Fibroblast of pulmonary artery (primary cell): ENCODE measurements at regions not wholly inside any gene's neighbourhood (a gene's known extent, or its start where the extent isn't known, plus 50 kb on each side); places are given as distances from the start of the nearest gene placed in this dataset.
A peak's percentile ranks its signal among the peaks of the same experiment; 100 is the strongest.

Experiments
- DNase-seq: peaks from one replicate; pipeline ENCODE4 v3.0.0-alpha.2; 2010; ENCODE audit warnings: low read depth
- H3K4me3 ChIP-seq: replicated peaks from 2 replicates; pipeline ENCODE4 v1.5.1; 2011; ENCODE audit warnings: low read depth, mild to moderate bottlenecking, control low read depth, low read length, moderate library complexity
- CTCF ChIP-seq: IDR thresholded peaks from 2 replicates; pipeline ENCODE4 v1.5.1; 2011; ENCODE audit warnings: mild to moderate bottlenecking, control low read depth, low read length, inconsistent platforms; ENCODE audit errors: missing control alignments

DNA sequence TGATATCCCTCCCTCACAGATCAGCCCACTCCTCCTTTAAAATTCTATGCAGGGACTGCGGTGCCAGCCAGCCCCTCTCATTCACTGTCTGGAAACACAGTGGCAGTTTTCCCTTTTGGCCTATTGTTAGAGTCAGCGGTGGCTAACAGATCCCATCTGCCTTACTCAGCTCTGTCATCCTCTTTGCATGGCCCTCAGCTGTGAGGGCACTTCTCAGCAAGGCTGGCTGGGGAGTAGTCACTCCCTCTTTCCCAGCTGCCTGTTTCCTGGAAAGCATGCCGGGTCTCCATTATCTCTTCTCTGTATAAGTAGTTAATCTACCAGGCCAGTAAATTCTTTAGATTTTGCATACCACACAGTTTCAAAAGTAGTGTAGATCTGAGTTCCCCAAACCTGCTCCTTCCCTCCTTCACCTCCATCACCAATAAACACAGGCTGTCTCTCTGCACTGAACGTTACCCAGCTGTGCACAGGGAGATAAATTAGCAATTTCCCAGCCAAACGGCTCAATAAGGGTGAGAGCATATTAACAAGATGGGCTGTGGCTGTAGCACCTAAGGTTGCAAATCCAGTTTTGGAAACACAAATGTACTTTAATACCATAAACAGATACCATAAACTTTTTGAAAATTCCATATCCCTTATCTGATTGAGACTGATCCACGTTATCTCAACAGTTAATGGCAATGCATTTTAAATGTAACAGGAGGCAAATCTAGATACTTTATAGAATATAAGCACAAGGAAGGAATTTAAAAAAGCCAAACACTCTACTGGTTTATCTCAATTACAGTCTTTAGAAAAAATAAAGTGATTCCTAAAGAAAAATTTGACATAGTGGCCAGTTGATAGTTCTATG lies 229.3 kb downstream of the ANKRD50 start:
- no peak for TF ChIP-seq CTCF
- H3K4me3 ChIP-seq, result no peak overlapping the region
- DNase-seq, result peak; percentile 72

DNA sequence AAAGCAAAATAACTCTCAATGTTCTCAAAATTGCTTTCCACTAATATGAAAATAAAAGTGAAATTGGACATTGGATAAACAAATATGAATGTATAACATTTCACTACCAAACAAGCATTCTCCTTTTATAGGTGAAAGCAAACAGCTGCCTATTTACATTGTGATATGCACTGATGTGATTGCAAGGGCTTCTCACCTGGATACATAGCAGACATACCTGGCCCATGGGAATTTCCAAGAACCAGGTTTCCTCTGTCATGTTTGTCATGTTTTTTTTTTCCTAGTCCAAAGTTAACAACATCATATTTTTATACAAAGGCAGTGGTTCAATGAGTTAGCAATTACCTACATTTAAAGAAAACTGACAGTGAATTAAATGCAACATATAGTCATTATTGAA lies 228.5 kb downstream of the ANKRD50 start:
- no peak for TF ChIP-seq CTCF
- H3K4me3 ChIP-seq, result no peak overlapping the region
- no peak for DNase-seq

GRCh38 chr4:124484940-124485339 lies 227.6 kb downstream of the ANKRD50 start:
- H3K4me3 ChIP-seq, result no peak overlapping the region
- no peak for DNase-seq
- no peak for TF ChIP-seq CTCF

DNA sequence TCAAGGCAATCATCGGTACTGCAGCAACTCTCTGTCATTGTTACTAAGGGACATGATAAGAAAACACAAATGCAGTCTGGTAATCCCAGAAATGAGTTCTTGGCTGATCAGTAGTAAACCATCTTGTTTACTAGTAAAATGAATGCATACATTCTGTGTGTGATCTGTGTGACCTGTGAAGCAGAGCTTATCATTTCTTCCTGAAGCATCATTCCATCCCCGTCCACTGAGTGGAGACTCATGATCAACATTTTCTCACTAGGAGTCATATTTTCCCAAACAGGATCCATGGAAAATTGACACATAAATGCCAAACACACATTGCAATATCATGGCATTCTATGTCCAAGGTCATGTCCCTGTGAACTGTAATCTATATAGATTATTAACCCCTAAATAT lies 226.1 kb downstream of the ANKRD50 start:
- no peak for TF ChIP-seq CTCF
- DNase-seq, result no peak
- no peak overlapping the region for H3K4me3 ChIP-seq

- DNase-seq, result no peak
- no peak for TF ChIP-seq CTCF
- H3K4me3 ChIP-seq, result no peak overlapping the region
Observed at GRCh38 chr4:124487651-124488050, 224.9 kb downstream of the ANKRD50 start.

DNA sequence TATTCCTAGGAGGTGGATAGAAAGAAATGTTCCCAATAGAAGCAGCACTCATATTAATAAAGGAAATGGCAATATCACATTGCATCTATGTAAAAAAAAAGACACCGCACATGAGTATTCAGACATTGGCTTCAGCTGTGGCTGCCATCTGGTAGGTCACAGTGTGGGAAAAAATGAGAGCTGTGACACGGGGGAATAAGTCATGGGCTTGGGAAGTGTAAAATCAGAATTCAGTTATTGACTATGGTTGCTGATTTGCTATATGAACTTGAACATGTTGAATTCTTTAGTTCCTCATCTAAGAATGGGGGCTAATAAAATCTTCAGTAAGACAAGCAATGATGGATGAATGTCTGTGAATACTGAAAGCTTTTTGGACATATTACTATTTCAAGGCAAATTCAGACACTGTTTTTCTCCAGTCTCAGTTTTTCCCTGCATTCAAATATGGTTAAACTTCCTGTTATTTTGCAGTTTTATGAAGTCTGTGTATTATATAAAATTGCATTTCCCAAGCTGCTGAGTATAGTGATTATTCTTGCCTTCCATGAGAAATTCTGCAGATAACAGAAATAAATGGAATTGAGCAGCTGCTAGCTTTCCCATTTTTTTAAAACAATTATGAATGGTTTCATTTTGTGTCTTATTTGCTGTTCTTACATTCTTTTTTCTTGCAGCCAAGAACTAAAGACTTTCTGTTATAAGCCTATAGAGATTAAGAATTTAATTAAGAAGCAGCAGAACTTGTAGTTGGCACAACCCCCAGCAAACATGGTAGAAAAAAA lies 221.0 kb downstream of the ANKRD50 start:
- H3K4me3 ChIP-seq, result no peak overlapping the region
- no peak for DNase-seq
- TF ChIP-seq CTCF, result no peak
